ENCODE measurements at regions not wholly inside any gene's neighbourhood (a gene's known extent, or its start where the extent isn't known, plus 50 kb on each side); places are given as distances from the start of the nearest gene placed in this dataset.

DNA sequence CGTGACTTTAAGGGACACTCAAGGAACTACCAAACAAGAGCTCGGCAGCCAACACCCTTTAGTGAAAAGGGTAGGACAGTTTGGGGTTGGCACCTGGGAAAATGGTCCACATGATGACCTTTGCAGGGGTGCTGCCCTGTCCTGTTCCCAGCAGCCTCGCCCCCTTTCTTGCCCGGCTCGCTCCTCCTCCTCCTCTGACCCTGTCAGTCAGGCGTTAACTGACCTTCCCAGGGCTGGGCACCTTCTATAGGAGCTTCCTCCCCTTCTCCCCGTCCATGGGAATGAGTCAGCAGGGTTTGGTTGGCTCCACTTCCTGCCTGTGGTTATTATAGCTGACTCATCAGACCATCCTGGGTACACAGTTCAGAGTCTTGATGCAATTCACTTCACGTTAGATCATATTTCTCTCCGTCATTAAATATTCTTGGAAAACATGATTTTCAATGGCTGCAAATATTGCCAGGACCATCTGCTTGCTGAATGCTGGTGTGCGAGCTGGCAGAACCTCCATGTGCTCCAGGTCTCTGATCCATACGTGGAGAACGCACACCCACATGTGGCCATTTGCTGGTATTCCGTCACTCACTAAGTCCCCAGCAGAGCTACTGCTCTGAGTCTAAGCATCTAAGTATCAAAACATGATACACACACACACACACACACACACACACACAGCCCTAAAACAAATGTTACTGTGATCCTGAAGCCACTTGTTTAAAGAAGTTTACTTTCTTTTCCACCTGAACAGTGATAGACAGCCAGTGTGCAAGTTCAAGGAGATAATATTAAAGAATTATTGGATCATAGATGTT lies 185.0 kb downstream of the ANAPC1 start:
- Mint-ChIP-seq H3K27ac (peak overlapping the region; percentile 39), H3K36me3 (peaks cover 1% of the 10 kb centered on the region), H3K4me3 (no peak overlapping the region), H3K4me1 (peaks cover 39% of the 10 kb centered on the region), H3K9me3 (peaks cover under 1% of the 10 kb centered on the region), H3K27me3 (peaks cover 4% of the 10 kb centered on the region)
- ATAC-seq = peak; percentile 65

DNA sequence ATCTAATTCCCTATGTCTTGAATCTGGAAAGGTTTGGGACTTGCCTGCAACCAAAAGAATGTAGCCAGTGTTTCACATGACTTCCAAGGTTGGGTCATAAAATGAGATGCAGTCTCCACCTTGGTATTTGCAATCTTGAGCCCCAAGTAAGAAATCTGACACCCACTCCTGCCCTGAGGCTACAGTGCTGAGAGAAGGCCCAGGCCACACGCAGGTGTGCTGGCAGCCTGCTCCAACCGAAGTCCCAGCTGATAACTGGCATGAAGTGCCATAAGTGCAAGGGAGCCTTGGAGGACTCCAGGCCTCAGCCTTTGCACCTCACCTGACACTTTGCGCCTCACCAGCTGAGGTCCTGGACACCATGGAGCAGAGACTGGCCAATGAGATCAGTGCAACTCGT lies 182.7 kb downstream of the ANAPC1 start:
- no peak overlapping the region for H3K4me3 Mint-ChIP-seq
- H3K9me3 Mint-ChIP-seq = no peaks in the 10 kb centered on the region
- H3K27ac Mint-ChIP-seq = peak overlapping the region; percentile 96
- H3K36me3 Mint-ChIP-seq = no peaks in the 10 kb centered on the region
- H3K4me1 Mint-ChIP-seq = peaks cover 56% of the 10 kb centered on the region
- no peak for ATAC-seq
- no peaks in the 10 kb centered on the region for H3K27me3 Mint-ChIP-seq

DNA sequence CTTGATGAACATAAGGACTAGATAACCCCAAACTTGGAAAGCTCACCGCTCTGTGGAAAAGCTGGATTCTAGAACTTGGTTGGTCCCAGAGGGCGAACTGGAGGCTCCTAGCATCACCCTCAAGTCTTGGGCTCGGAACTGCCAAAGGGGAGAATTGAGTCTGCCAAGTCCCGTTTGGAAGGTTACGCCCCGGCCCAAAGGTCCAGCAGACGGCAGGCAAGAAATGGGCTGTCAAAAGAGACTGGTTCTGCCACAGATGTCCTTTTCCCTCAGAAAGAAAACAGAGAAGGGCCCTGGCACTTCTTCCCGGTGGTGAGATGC lies 182.2 kb downstream of the ANAPC1 start:
- Mint-ChIP-seq H3K27ac (peak overlapping the region; percentile 96), H3K4me1 (peaks cover 60% of the 10 kb centered on the region), H3K4me3 (no peak overlapping the region), H3K9me3 (no peaks in the 10 kb centered on the region), H3K27me3 (no peaks in the 10 kb centered on the region), H3K36me3 (no peaks in the 10 kb centered on the region)
- ATAC-seq = no peak

- Mint-ChIP-seq H3K9me3 (no peaks in the 10 kb centered on the region), H3K27ac (peak overlapping the region; percentile 96), H3K4me1 (peaks cover 64% of the 10 kb centered on the region), H3K36me3 (no peaks in the 10 kb centered on the region), H3K27me3 (no peaks in the 10 kb centered on the region), H3K4me3 (no peak overlapping the region)
- ATAC-seq = peak; percentile 9
These were observed 181.7 kb downstream of the ANAPC1 start for GRCh38 chr2:111702119-111702803.

GRCh38 chr2:111702804-111703196 lies 181.2 kb downstream of the ANAPC1 start:
- H3K36me3 Mint-ChIP-seq = no peaks in the 10 kb centered on the region
- peak overlapping the region; percentile 96 for H3K27ac Mint-ChIP-seq
- H3K27me3 Mint-ChIP-seq = no peaks in the 10 kb centered on the region
- no peaks in the 10 kb centered on the region for H3K9me3 Mint-ChIP-seq
- H3K4me1 Mint-ChIP-seq = peaks cover 64% of the 10 kb centered on the region
- no peak overlapping the region for H3K4me3 Mint-ChIP-seq
- ATAC-seq = no peak

- Mint-ChIP-seq H3K9me3 (no peaks in the 10 kb centered on the region), H3K4me1 (peaks cover 61% of the 10 kb centered on the region), H3K27ac (peak overlapping the region; percentile 96), H3K27me3 (no peaks in the 10 kb centered on the region), H3K36me3 (no peaks in the 10 kb centered on the region), H3K4me3 (no peak overlapping the region)
- ATAC-seq = no peak
These were observed 180.2 kb downstream of the ANAPC1 start for GRCh38 chr2:111703759-111704158.

- peak overlapping the region; percentile 96 for H3K27ac Mint-ChIP-seq
- ATAC-seq = no peak
- H3K9me3 Mint-ChIP-seq = no peaks in the 10 kb centered on the region
- peaks cover 56% of the 10 kb centered on the region for H3K4me1 Mint-ChIP-seq
- H3K36me3 Mint-ChIP-seq = no peaks in the 10 kb centered on the region
- H3K27me3 Mint-ChIP-seq = no peaks in the 10 kb centered on the region
- H3K4me3 Mint-ChIP-seq = no peak overlapping the region
These were observed 179.7 kb downstream of the ANAPC1 start for GRCh38 chr2:111704246-111704645.

GRCh38 chr2:111705239-111705638 lies 178.8 kb downstream of the ANAPC1 start:
- Mint-ChIP-seq H3K4me1 (peaks cover 54% of the 10 kb centered on the region), H3K9me3 (no peaks in the 10 kb centered on the region), H3K4me3 (peak overlapping the region; percentile 47), H3K27ac (peak overlapping the region; percentile 96), H3K27me3 (no peaks in the 10 kb centered on the region), H3K36me3 (no peaks in the 10 kb centered on the region)
- ATAC-seq = peak; percentile 74

DNA sequence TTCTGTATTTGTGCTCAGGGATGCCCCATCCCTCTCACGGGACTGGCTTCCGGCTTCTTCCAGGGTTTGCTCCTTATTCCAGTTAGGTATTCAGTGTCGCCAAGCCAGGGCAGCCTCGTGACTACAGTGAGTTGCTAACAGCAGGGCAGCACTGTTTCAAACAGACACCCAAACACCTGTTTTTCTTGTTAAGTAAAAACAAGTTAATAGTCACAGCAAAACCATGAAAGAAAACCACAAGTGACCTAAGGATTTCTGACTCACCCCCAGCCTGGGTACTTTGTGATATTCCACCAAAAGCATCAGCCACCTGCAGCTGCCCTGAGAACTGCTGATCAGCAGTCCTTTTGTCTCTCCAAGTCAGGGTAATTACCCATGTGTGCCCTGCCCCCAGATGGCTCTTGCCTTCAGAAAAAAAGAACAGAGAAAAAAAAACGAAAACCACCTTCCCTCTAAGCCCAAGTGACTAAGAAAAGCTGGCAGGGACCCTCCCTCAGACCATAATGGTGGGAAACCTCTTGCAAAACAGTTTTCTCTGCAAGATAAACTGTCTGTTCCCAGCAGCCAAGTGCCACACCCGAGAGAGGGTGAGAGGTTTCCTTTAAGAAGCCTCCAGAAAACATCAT lies 178.2 kb downstream of the ANAPC1 start:
- H3K4me3 Mint-ChIP-seq = peak overlapping the region; percentile 47
- ATAC-seq = peak; percentile 93
- peaks cover 54% of the 10 kb centered on the region for H3K4me1 Mint-ChIP-seq
- H3K27me3 Mint-ChIP-seq = no peaks in the 10 kb centered on the region
- H3K27ac Mint-ChIP-seq = peak overlapping the region; percentile 96
- H3K36me3 Mint-ChIP-seq = no peaks in the 10 kb centered on the region
- no peaks in the 10 kb centered on the region for H3K9me3 Mint-ChIP-seq

DNA sequence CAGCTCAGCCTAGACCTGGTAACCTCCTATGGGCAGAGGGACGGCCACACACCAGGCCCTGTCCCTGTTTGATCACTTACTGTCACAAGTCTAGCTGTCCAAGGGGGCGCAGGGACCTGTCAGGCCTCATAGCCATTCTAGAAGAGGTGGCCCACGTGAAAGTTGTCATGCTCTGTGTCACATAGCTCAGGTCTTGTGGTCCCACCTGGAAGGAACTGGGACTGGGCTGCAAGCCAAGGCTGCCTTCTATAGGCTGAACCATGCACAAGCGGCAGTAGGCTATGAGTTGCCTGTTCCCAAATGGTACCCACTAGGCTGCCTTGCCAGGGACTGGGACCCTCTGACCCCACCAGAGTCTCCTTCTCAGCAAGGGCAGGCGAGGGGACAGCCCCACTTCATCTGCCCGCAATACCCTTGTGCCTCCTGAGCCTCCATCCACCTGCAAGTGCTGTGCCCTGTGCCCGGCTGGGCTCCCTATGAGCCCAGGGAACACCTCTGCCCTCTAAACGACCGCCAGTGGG lies 177.5 kb downstream of the ANAPC1 start:
- Mint-ChIP-seq H3K4me1 (peaks cover 49% of the 10 kb centered on the region), H3K4me3 (no peak overlapping the region), H3K36me3 (no peaks in the 10 kb centered on the region), H3K27me3 (no peaks in the 10 kb centered on the region), H3K9me3 (no peaks in the 10 kb centered on the region), H3K27ac (peak overlapping the region; percentile 96)
- ATAC-seq = peak; percentile 25

DNA sequence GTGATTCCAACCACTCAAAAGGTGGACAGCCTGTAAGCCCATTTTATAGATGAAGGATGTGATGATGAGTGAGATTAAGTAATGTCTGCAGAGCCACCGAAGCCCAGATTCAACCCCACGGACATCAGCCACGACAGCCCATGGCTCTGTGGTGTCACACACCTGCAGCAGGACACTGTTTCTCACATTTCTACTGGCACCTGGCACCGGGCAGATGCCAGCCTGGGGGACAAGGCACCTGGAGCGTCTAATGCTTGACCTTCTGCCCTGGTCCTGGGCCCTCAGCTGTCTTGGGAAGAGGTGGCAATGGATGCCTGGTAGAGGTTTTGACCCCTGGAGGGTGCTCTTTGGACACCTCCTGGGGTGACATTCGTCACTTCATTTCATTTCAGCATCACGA lies 176.3 kb downstream of the ANAPC1 start:
- Mint-ChIP-seq H3K27ac (peak overlapping the region; percentile 96), H3K27me3 (no peaks in the 10 kb centered on the region), H3K36me3 (no peaks in the 10 kb centered on the region), H3K4me1 (peaks cover 37% of the 10 kb centered on the region), H3K4me3 (no peak overlapping the region), H3K9me3 (peaks cover 5% of the 10 kb centered on the region)
- no peak for ATAC-seq

DNA sequence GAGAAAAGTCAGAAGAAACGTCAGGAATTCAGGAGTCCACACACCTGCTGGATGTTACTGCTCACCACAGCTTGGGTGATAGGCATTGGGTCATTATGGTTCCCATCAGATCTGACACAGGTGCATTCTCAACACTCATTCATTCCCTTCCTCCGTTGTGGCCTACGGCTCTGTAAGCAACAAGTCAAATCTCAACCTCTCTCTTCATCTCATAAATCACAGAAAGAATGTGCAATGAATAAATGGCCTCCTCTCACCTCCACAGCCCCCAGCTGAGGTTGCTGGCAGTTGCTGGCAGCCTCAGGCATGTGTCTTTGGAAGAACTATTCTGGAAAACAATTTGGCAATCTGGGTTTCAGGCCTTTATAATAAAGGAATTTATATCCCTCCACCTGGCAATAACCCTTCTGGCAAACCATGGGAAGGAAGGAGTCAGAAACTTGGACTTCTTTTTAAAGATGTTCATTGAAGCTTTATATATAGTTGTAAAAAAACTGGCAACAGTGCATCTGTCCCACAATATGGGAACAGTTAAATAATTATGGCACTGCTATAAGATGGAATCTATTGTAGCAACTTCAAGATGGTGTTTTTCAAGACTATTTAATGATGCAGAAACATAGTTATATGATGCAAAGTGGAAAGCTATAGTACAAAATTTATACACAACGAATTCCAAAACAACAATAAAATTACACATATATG lies 175.4 kb downstream of the ANAPC1 start:
- no peak for ATAC-seq
- no peaks in the 10 kb centered on the region for H3K27me3 Mint-ChIP-seq
- H3K4me1 Mint-ChIP-seq = peaks cover 28% of the 10 kb centered on the region
- H3K27ac Mint-ChIP-seq = no peak overlapping the region
- H3K4me3 Mint-ChIP-seq = no peak overlapping the region
- H3K36me3 Mint-ChIP-seq = no peaks in the 10 kb centered on the region
- peaks cover 5% of the 10 kb centered on the region for H3K9me3 Mint-ChIP-seq

- H3K27me3 Mint-ChIP-seq = no peaks in the 10 kb centered on the region
- H3K27ac Mint-ChIP-seq = no peak overlapping the region
- no peak for ATAC-seq
- peaks cover 21% of the 10 kb centered on the region for H3K4me1 Mint-ChIP-seq
- no peaks in the 10 kb centered on the region for H3K36me3 Mint-ChIP-seq
- H3K9me3 Mint-ChIP-seq = peaks cover 5% of the 10 kb centered on the region
- no peak overlapping the region for H3K4me3 Mint-ChIP-seq
These were observed 174.7 kb downstream of the ANAPC1 start for GRCh38 chr2:111709321-111709720.

DNA sequence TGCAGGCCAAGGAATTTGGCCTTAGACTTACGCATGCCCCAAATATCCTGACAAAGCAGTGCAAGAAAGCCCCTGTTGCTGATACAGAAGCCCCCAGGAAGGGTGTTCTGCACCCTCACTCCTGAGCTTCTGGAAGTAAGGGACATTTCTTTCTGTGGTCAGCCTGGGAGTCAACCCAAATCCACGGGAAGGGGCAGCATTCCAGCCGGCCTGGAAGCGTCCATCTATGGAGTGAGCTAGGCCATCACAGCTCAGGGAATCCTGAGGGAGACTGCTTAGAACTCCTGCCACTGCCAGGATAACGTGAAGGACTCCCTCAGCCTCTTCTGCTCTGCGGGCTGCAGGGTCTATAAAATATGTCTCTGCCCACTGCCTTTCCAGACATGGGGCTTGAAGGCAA lies 173.9 kb downstream of the ANAPC1 start:
- Mint-ChIP-seq H3K4me1 (peaks cover 18% of the 10 kb centered on the region), H3K36me3 (no peaks in the 10 kb centered on the region), H3K9me3 (peaks cover 5% of the 10 kb centered on the region), H3K4me3 (no peak overlapping the region), H3K27ac (no peak overlapping the region), H3K27me3 (no peaks in the 10 kb centered on the region)
- no peak for ATAC-seq

- Mint-ChIP-seq H3K4me1 (peaks cover 13% of the 10 kb centered on the region), H3K27ac (no peak overlapping the region), H3K9me3 (peaks cover 5% of the 10 kb centered on the region)
These were observed 173.4 kb downstream of the ANAPC1 start for GRCh38 chr2:111710613-111711012.

More at GRCh38 chr2:111710613-111711012, 173.4 kb downstream of the ANAPC1 start:
- H3K36me3 Mint-ChIP-seq = no peaks in the 10 kb centered on the region
- ATAC-seq = no peak
- no peaks in the 10 kb centered on the region for H3K27me3 Mint-ChIP-seq
- H3K4me3 Mint-ChIP-seq = no peak overlapping the region
